WTC11 (cell line): ENCODE measurements at regions not wholly inside any gene's neighbourhood (a gene's known extent, or its start where the extent isn't known, plus 50 kb on each side); places are given as distances from the start of the nearest gene placed in this dataset.

Experiments
- CREB1 ChIP-seq: sonication (generic); formaldehyde crosslinking; IDR thresholded peaks from 2 replicates; pipeline ENCODE4 v1.8.0; 2023; ENCODE audit warnings: mild to moderate bottlenecking, missing genetic modification reagents
- ELF4 ChIP-seq: sonication (generic); formaldehyde crosslinking; IDR thresholded peaks from 2 replicates; pipeline ENCODE4 v1.8.1; 2022; ENCODE audit warnings: low read depth, mild to moderate bottlenecking, moderate library complexity, missing genetic modification reagents
- KAT7 ChIP-seq: sonication (generic); formaldehyde crosslinking; IDR thresholded peaks from 2 replicates; pipeline ENCODE4 v1.8.1; 2023; ENCODE audit warnings: missing genetic modification reagents, mild to moderate bottlenecking, borderline replicate concordance
- SOX15 ChIP-seq: fragments of 250-450 bp; sonication (Bioruptor Pico); IDR thresholded peaks from 2 replicates; pipeline ENCODE4 v1.9.0; 2021; ENCODE audit warnings: mild to moderate bottlenecking
- SP1 ChIP-seq: sonication (generic); formaldehyde crosslinking; conservative IDR thresholded peaks from 2 replicates; pipeline ENCODE4 v1.8.1; 2022; ENCODE audit warnings: missing genetic modification reagents
- USF2 ChIP-seq: sonication (generic); formaldehyde crosslinking; IDR thresholded peaks from 2 replicates; pipeline ENCODE4 v1.8.1; 2023; ENCODE audit warnings: mild to moderate bottlenecking, missing genetic modification reagents, moderate library complexity
- TF ChIP-seq, protein P1 (sequence below): fragments of 200-600 bp; IDR thresholded peaks from 2 replicates; pipeline ENCODE4 v1.8.0; 2022; ENCODE audit warnings: antibody characterized with exemption

DNA sequence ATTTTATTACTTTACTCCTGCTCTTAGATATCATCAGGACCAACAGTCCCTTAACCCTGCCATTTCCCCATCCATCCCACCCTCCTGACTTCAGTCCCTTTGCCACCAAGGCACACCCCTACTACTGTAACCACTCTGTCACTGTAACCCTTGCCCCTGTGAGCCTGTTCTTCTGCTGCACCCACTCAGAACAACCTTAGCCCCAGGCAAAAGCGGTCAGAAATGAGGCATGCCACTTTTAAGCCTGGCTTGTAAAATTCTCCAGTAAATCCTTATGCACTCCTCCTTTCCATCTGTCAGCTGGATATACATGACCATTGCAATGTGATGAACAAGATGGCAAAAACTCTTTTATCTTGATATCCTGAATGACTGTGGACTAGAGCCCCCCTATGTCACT is 555.0 kb upstream of the PLXNA2 start:
- TF ChIP-seq SP1 (CRISPR knock-in tag) (no peak), KAT7 (CRISPR knock-in tag) (no peak), CREB1 (no peak), ELF4 (no peak), SOX15 (CRISPR knock-in tag) (no peak), USF2 (CRISPR knock-in tag) (no peak)
- TF ChIP-seq, protein P1, sequence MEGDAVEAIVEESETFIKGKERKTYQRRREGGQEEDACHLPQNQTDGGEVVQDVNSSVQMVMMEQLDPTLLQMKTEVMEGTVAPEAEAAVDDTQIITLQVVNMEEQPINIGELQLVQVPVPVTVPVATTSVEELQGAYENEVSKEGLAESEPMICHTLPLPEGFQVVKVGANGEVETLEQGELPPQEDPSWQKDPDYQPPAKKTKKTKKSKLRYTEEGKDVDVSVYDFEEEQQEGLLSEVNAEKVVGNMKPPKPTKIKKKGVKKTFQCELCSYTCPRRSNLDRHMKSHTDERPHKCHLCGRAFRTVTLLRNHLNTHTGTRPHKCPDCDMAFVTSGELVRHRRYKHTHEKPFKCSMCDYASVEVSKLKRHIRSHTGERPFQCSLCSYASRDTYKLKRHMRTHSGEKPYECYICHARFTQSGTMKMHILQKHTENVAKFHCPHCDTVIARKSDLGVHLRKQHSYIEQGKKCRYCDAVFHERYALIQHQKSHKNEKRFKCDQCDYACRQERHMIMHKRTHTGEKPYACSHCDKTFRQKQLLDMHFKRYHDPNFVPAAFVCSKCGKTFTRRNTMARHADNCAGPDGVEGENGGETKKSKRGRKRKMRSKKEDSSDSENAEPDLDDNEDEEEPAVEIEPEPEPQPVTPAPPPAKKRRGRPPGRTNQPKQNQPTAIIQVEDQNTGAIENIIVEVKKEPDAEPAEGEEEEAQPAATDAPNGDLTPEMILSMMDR: no peak
